ENCODE measurements at regions not wholly inside any gene's neighbourhood (a gene's known extent, or its start where the extent isn't known, plus 50 kb on each side); places are given as distances from the start of the nearest gene placed in this dataset.
A peak's percentile ranks its signal among the peaks of the same experiment; 100 is the strongest.

- intact Hi-C loops (cut with DNase I): no loop called here
- DNase-seq: no peak
These were observed 289.7 kb downstream of the FOXL1 start for GRCh38 chr16:86868070-86868469.

DNA sequence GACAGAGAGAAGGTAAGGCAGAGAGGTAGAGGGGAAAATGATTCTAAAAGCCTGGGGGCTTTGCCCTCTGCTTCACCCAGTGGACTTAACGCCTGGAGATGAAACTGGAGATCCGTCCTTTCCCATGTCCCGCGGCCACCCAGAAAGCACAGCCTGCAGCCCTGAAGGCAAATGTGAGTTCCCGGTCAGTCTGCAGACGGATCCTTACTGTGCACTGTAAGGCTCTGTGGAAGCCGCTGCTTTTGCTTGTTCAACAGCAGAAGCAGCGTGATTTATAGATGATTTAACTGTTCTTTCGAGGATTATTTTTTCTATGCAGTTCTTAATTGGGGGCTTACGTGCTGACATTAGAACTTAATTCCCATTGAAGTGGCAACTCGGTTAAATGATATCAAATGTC, 290.4 kb downstream of the FOXL1 start:
- no peak for DNase-seq
- intact Hi-C loops (cut with DNase I): no loop called here

DNA sequence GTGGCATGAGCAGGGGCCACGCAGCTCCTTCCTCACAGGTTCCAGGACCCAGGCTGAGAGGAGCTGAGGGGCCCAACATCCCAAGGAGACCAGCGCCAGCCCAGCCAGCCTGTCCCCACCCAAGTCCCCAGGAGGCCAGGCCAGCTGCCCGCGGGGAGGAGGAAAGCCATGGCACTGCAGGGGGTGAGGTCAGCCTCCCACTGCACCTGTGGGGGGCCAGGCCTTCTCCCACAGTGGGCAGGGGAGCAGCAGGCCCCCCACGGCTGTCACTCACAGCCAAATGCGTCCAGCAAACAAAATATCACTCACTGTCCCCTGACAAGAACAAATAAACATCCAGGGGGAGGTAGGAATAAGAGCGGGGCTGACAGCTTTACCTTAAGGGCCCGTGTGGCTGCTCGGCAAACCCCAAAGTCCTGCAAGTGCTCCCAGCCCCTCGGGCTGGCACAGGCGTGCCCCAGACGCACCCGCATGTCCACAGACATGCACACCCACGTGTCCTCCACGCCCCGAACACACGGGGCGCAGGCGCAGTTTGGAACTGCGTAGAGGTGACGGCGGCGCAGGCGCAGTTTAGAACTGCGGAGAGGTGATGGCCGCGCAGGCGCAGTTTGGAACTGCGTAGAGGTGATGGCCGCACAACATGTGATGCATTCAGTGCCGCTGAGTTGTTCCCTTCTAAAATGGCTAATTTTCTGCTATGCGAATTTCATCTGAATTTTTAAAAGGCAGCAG, 291.1 kb downstream of the FOXL1 start:
- intact Hi-C loops (cut with DNase I): no loop called here
- no peak for DNase-seq

DNA sequence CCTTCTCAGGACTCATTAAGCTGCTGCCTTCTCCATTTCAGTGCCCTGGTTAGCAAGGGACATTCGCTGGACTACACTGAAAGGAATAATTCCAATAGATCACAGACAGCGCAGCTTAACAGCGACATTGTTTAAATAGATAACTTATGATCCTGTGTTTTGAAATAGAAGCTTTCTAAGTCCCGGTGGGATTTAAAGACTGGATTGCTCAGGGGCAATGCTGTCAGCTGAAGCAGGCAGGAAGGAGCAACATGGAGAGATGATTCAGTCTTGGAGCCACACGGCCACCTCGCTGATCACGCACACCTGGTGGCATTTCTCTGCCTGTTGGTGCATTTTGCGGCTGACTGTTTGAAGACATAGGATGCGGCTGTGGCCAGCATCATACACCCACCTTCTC, 292.0 kb downstream of the FOXL1 start:
- intact Hi-C loops (cut with DNase I): no loop called here
- no peak for DNase-seq

- DNase-seq: no peak
- intact Hi-C loops (cut with DNase I): no loop called here
These were observed 293.8 kb downstream of the FOXL1 start for GRCh38 chr16:86872131-86872530.

- intact Hi-C loops (cut with DNase I): no loop called here
These were observed 294.5 kb downstream of the FOXL1 start for GRCh38 chr16:86872833-86873232.

DNA sequence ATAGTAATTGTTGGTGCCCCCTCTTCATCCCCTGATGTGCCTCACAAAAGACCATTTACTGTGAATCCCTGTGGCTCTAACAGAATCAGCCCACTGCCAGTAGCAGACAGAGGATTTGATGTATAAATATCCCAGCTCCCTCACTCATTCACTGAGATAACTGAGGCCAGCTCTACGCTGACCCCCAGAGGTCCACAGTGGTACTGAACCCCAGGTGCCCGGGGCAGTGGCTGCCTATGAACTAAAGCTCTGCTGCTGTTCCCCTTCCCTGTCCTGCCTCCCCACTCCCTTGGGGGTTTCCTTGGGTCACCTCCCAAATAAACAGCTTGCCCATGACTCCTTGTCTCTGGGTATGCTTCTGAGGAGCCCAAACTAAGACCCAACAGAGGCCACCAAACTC, 295.8 kb downstream of the FOXL1 start:
- intact Hi-C loops (cut with DNase I): no loop called here
- no peak for DNase-seq

More at GRCh38 chr16:86872833-86873232, 294.5 kb downstream of the FOXL1 start:
- DNase-seq: no peak

- DNase-seq: no peak
- intact Hi-C loops (cut with DNase I): no loop called here
These were observed 298.1 kb downstream of the FOXL1 start for GRCh38 chr16:86876499-86876898.

GRCh38 chr16:86877108-86877507, 298.8 kb downstream of the FOXL1 start:
- DNase-seq: no peak
- intact Hi-C loops (cut with DNase I): no loop called here

DNA sequence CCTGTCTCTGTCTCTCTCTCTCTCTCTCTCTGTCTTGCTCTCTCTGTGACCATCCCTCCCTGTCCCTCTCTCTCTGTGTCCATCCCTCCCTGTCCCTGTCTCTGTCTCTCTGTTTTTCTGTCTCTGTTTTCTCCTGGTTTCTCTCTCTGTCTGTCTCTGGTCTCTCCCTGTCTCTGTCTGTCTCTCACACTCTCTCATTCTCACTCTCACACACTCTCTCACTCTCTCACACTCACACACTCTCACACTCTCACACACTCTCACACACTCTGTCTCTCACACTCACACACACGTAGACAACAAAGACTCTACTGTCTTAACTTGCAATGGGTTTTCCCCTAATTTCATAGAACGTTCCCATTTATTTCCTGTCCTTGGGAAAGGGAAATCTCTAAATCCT, 299.5 kb downstream of the FOXL1 start:
- intact Hi-C loops (cut with DNase I): no loop called here
- DNase-seq: no peak

DNA sequence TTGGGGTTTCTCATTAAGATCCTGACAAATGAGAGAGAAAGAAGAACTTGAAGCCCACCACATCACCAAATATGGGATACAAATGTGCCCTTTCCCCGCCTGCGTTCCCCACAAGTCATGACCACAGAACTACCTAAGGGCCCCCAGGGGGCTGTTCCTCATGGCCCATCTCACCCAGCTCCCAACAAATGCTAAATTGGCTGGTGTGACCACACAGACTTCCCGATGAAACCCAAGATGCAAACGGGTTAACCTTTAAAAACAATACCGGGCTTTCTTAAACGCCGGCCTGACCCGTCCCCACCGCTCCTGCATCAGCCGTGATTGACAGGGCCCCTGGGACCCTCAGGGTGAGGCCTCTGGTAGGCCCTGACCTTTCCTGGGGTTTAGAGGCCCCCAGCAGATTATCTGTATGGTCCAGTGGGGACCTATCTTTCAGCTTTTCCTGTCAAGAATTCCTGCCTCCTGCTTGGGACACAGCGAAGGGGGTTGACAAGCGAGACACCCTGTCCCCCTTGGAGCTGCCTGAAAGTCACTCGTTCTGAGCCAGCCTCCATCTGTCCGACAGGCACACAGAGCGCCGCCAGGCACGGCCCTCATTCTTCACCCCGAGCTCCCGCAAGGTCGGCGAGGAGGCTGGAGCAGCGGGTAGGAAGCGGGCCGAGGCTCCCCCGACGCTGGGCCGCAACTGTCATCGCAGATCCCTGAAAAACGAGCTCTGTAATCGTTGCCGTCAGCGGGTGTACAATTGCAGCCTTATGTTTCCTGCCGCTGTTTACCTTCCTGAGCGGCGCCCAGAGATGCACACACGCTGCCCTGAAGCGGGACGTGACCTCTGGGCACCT, 300.1 kb downstream of the FOXL1 start:
- DNase-seq: no peak
- intact Hi-C loops (cut with DNase I): no loop called here

- intact Hi-C loops (cut with DNase I): no loop called here
- DNase-seq: peak in 1 of 42 donors; percentile 4
These were observed 300.9 kb downstream of the FOXL1 start for GRCh38 chr16:86879268-86879667.

- intact Hi-C loops (cut with DNase I): no loop called here
- DNase-seq: peak in 1 of 42 donors; percentile 5
These were observed 302.2 kb downstream of the FOXL1 start for GRCh38 chr16:86880316-86881117.

- intact Hi-C loops (cut with DNase I): no loop called here
- peak in 1 of 42 donors; percentile 7 for DNase-seq
These were observed 302.8 kb downstream of the FOXL1 start for GRCh38 chr16:86881118-86881510.

DNA sequence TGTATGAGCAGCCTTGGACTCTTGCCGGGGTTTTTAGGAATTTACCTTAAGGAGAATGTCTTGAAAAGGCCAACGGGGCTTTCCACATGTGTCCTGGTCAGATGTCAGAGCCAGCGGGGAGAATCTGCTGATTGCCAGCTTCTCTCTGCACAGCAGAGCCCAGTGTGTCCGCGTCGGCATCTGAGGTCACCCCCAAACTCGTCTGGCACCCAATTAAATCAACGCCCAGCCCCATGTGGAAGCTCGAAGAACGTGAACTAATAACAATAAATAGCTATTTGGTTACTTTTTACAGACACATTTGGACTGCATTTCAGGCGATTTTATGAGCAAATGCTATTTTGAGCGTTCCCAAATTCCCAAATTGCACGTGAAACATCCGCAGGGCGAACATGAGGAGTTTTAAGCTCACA, 303.5 kb downstream of the FOXL1 start:
- intact Hi-C loops (cut with DNase I): no loop called here
- DNase-seq: peak in 1 of 42 donors; percentile 1

DNA sequence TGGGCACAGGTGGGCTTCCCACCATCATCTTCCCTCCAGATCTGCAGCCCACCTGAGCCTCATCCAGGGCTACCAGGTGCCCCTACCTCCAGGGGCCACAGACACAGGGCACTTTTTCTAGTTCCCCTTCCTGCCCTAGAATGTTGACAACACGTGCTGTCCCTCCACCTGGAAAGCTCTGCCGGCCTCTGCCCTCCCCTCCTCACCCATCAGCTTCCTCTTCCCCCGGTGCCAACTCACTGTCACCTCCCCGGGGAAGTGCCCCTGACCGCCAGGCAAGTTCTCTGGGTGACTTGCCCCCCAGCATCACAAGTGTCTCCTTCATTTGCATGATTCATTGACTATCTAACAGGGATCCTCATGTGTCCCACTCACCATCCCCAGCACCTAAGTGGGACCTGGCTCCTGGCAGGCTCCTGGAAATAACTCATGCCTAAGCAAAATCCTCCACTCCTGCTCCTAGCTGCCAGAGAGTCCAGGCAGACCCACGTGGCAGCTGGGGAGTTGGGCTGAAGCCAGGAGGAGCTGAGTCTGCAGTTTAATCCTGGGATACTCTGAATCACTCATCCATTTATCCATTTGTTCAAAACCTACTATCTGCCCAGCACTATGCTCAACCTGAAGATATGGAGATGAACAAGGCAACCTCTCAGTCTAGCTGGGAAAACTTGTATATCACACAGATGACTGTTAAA, 304.4 kb downstream of the FOXL1 start:
- peak in 10 of 42 donors; percentile 6 to 43 (median 22) for DNase-seq
- intact Hi-C loops (cut with DNase I): no loop called here

GRCh38 chr16:86883583-86884389, 305.4 kb downstream of the FOXL1 start:
- intact Hi-C loops (cut with DNase I): no loop called here
- peak in 2 of 42 donors; percentile 12 to 20 for DNase-seq

- intact Hi-C loops (cut with DNase I): no loop called here
- peak in 1 of 42 donors; percentile 5 for DNase-seq
These were observed 306.0 kb downstream of the FOXL1 start for GRCh38 chr16:86884390-86884650.

- intact Hi-C loops (cut with DNase I): no loop called here
- peak in 1 of 42 donors; percentile 15 for DNase-seq
These were observed 306.8 kb downstream of the FOXL1 start for GRCh38 chr16:86885139-86885538.
